GM12878 (cell line): ENCODE measurements at regions not wholly inside any gene's neighbourhood (a gene's known extent, or its start where the extent isn't known, plus 50 kb on each side); places are given as distances from the start of the nearest gene placed in this dataset.

ENCODE experiments used
- ATAC-seq: fragments of 200-7000 bp; cut with Tn5 transposase; 3 replicates; pipeline ENCODE4 v1.9.1; 2020; ENCODE audit warnings: mild to moderate bottlenecking, moderate library complexity
- BruUV-seq: library from RNA; stranded (reverse); fragments of 400-500 nt; replicated peaks from 2 replicates; lab custom pipeline; 2021; lab: Mats Ljungman, UMichigan
- CTCF ChIA-PET: fragments of 300-600 bp; sonication (Branson Sonifier 250); formaldehyde crosslinking; extraction: SDS; loops from one replicate; lab custom pipeline; 2021; ENCODE audit warnings: inconsistent platforms; lab: Yijun Ruan, JAX
- POLR2A ChIA-PET: fragments of 350-600 bp; formaldehyde crosslinking; extraction: SDS; loops from one replicate; lab custom pipeline; 2021; ENCODE audit warnings: inconsistent platforms; lab: Charles Lee
- RAD21 ChIA-PET: fragments of 300-600 bp; sonication (Branson Sonifier 250); formaldehyde crosslinking; loops from one replicate; lab custom pipeline; 2023; ENCODE audit warnings: antibody characterized with exemption; ENCODE audit not compliant: unreplicated experiment; lab: Charles Lee
- SMC1A ChIA-PET: fragments of 300-600 bp; sonication (Branson Sonifier 250); formaldehyde crosslinking; loops from one replicate; lab custom pipeline; 2023; ENCODE audit not compliant: unreplicated experiment, uncharacterized antibody; lab: Charles Lee
- DNase-seq: peaks from one replicate; pipeline ENCODE4 v3.0.0-alpha.2; 2011; ENCODE audit warnings: low read depth, low spot score
- FAIRE-seq: peaks from 3 replicates; lab custom pipeline; 2011; peaks lifted over from hg19 to GRCh38; lab: Jason Lieb, UNC
- H2AFZ ChIP-seq: 2 replicates; pipeline ENCODE4 v1.6.0; 2011; ENCODE audit warnings: low read depth, low read length, control low read depth; ENCODE audit not compliant: control insufficient read depth
- H3K27ac ChIP-seq: 2 replicates; pipeline ENCODE4 v1.5.1; 2011; ENCODE audit warnings: control low read depth; ENCODE audit not compliant: control insufficient read depth, insufficient read depth
- H3K27me3 ChIP-seq, 2 experiments: replicated peaks in 1 of 2; 2 replicates each; pipeline versions ENCODE4 v1.6.0 to v1.6.1; 2011; ENCODE audit warnings: low read length in 1 of 2; ENCODE audit not compliant: control insufficient read depth in 2 of 2, insufficient read depth in 2 of 2
- H3K36me3 ChIP-seq, 2 experiments: 2 replicates each; pipeline ENCODE4 v1.5.1; 2011; ENCODE audit warnings: low read length in 1 of 2; ENCODE audit not compliant: control insufficient read depth in 2 of 2, insufficient read depth in 2 of 2
- H3K4me1 ChIP-seq: 2 replicates; pipeline ENCODE4 v1.6.1; 2011; ENCODE audit warnings: mild to moderate bottlenecking, low read length, moderate library complexity, mixed read lengths; ENCODE audit not compliant: control insufficient read depth, insufficient read depth
- H3K4me2 ChIP-seq: 2 replicates; pipeline ENCODE4 v1.6.0; 2011; ENCODE audit warnings: control low read depth; ENCODE audit not compliant: control insufficient read depth, insufficient read depth
- H3K4me3 ChIP-seq: fragments of 200-600 bp; sonication (generic); 2 replicates; pipeline ENCODE4 v1.5.1; 2016
- H3K79me2 ChIP-seq: 2 replicates; pipeline ENCODE4 v1.6.0; 2011; ENCODE audit warnings: low read length; ENCODE audit not compliant: control insufficient read depth, insufficient read depth
- H3K9ac ChIP-seq: 2 replicates; pipeline ENCODE4 v1.8.0; 2011; ENCODE audit warnings: low read length, control low read depth, mixed read lengths; ENCODE audit not compliant: control insufficient read depth, insufficient read depth
- H3K9me3 ChIP-seq: replicated peaks from 3 replicates; pipeline ENCODE4 v1.5.1; 2011; ENCODE audit warnings: mild to moderate bottlenecking, low read length; ENCODE audit not compliant: control insufficient read depth, insufficient read depth
- H4K20me1 ChIP-seq: 2 replicates; pipeline ENCODE4 v1.6.0; 2011; ENCODE audit not compliant: control insufficient read depth, insufficient read depth
- HDAC2 ChIP-seq: fragments of 200-600 bp; sonication (generic); IDR thresholded peaks from 2 replicates; pipeline ENCODE4 v1.6.1; 2017
- KAT2A ChIP-seq: conservative IDR thresholded peaks from 2 replicates; pipeline ENCODE4 v1.6.1; 2011; ENCODE audit warnings: low read depth, low read length; ENCODE audit not compliant: control insufficient read depth
- NR2F1 ChIP-seq: fragments of 450-650 bp; conservative IDR thresholded peaks from 2 replicates; pipeline ENCODE4 v1.6.1; 2017; ENCODE audit warnings: mild to moderate bottlenecking
- PAX8 ChIP-seq: fragments of 450-650 bp; IDR thresholded peaks from 2 replicates; pipeline ENCODE4 v1.6.1; 2017; ENCODE audit warnings: mild to moderate bottlenecking, moderate library complexity
- PML ChIP-seq: IDR thresholded peaks from 2 replicates; pipeline ENCODE4 v1.6.1; 2012; ENCODE audit warnings: low read length, inconsistent platforms
- RAD21 ChIP-seq: IDR thresholded peaks from 2 replicates; pipeline ENCODE4 v1.6.1; 2011; ENCODE audit warnings: mild to moderate bottlenecking, low read depth, low read length, moderate library complexity; ENCODE audit not compliant: insufficient read depth
- RUNX3 ChIP-seq: IDR thresholded peaks from 2 replicates; pipeline ENCODE4 v1.6.1; 2012; ENCODE audit warnings: low read length, inconsistent platforms
- SREBF2 ChIP-seq: IDR thresholded peaks from 2 replicates; pipeline ENCODE4 v1.6.1; 2012; ENCODE audit warnings: mild to moderate bottlenecking, low read length
- TBL1XR1 ChIP-seq: IDR thresholded peaks from 2 replicates; pipeline ENCODE4 v1.6.1; 2012; ENCODE audit warnings: low read depth, low read length, improper control_type of control experiment
- ZBTB4 ChIP-seq: fragments of 450-650 bp; formaldehyde crosslinking; IDR thresholded peaks from 2 replicates; pipeline ENCODE4 v1.4.0; 2022; ENCODE audit warnings: mild to moderate bottlenecking, moderate library complexity
- whole genome bisulfite sequencing: methylation state at CpG from one replicate; pipeline ENCODE4 v1.1.6; 2016; ENCODE audit warnings: low lambda C conversion rate; ENCODE audit not compliant: insufficient replicate concordance, insufficient coverage; ENCODE audit errors: missing lambda C conversion rate; 5-methylcytosine and 5-hydroxymethylcytosine counted together
- in situ Hi-C: fragments of 300-500 bp; cut with MboI; formaldehyde crosslinking; loops from 9 replicates; pipeline ENCODE4 v1.14.3; 2018; ENCODE audit warnings: mixed read lengths
- intact Hi-C: fragments of 100-400 bp; cut with micrococcal nuclease; formaldehyde crosslinking; loops from one replicate; pipeline ENCODE4 v1.14.2; 2022; ENCODE audit not compliant: unreplicated experiment
- TF ChIP-seq, protein P1 (sequence below), 3 experiments: IDR thresholded peaks in 2 of 3; conservative IDR thresholded peaks in 1 of 3; 2 replicates each; pipeline ENCODE4 v1.5.1; 2011; ENCODE audit warnings: low read depth in 3 of 3, low read length in 3 of 3, mild to moderate bottlenecking in 3 of 3, control low read depth in 2 of 3, moderate library complexity in 2 of 3, inconsistent platforms in 1 of 3, mixed read lengths in 1 of 3; ENCODE audit not compliant: control insufficient read depth in 2 of 3, insufficient read depth in 1 of 3; ENCODE audit errors: extremely low read depth in 1 of 3

DNA sequence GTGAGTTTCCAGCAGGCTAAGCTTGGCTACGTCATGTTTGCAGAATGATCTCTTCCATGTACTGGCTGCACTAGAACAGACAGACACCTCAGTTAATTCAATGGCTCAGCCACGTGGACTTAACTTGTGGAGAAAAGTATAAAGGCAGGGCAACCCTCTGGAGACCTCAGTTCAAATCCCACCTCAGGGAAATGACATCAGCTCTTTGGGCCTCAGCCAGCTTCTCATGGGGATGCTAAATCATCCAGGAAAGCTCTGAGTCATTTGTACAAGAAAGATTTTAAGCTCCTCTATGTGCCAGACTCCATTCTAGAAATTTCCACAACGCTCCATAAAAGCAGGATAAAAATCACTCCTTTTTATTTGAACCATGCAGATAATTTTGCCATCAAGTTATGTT lies 128.5 kb upstream of the SALL4 start:
- no peak for DNase-seq
- H4K20me1 ChIP-seq = no peaks in the 10 kb centered on the region
- FAIRE-seq = no peak
- WGBS = 13% methylated on average over 3 of the region's 3 CpGs
- no peak overlapping the region for H3K9ac ChIP-seq
- in situ Hi-C loops = no loop called here
- no peaks in the 10 kb centered on the region for H3K27me3 ChIP-seq
- no peak for ATAC-seq
- no peaks in the 10 kb centered on the region for H3K9me3 ChIP-seq
- intact Hi-C loops = no loop called here
- no peaks in the 10 kb centered on the region for H3K79me2 ChIP-seq
- ChIA-PET POLR2A (no interaction called here), SMC1A (no interaction called here), CTCF (no interaction called here), RAD21 (no interaction called here)
- H3K27ac ChIP-seq = no peak overlapping the region
- no peaks in the 10 kb centered on the region for H3K36me3 ChIP-seq
- H3K4me2 ChIP-seq = no peak overlapping the region
- H3K4me3 ChIP-seq = no peak overlapping the region
- BruUV-seq = no TSS peak
- no peak overlapping the region for H2AFZ ChIP-seq
- no peaks in the 10 kb centered on the region for H3K4me1 ChIP-seq
- TF ChIP-seq, protein P1, sequence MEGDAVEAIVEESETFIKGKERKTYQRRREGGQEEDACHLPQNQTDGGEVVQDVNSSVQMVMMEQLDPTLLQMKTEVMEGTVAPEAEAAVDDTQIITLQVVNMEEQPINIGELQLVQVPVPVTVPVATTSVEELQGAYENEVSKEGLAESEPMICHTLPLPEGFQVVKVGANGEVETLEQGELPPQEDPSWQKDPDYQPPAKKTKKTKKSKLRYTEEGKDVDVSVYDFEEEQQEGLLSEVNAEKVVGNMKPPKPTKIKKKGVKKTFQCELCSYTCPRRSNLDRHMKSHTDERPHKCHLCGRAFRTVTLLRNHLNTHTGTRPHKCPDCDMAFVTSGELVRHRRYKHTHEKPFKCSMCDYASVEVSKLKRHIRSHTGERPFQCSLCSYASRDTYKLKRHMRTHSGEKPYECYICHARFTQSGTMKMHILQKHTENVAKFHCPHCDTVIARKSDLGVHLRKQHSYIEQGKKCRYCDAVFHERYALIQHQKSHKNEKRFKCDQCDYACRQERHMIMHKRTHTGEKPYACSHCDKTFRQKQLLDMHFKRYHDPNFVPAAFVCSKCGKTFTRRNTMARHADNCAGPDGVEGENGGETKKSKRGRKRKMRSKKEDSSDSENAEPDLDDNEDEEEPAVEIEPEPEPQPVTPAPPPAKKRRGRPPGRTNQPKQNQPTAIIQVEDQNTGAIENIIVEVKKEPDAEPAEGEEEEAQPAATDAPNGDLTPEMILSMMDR (IDR thresholded peaks at IDR 0.05 in 2 of 3, conservative IDR thresholded peaks at IDR 0.05 in 1 of 3; ENCODE audit: control insufficient read depth in 2 of 3, extremely low read depth in 1 of 3, insufficient read depth in 1 of 3, low read depth in 3 of 3, low read length in 3 of 3) = no peak
- no peak for TF ChIP-seq SREBF2
- TF ChIP-seq ZBTB4 (CRISPR knock-in tag) = no peak
- TF ChIP-seq RUNX3 = no peak
- no peak for TF ChIP-seq TBL1XR1
- no peak for TF ChIP-seq RAD21
- TF ChIP-seq PAX8 = no peak
- no peak for TF ChIP-seq NR2F1
- no peak for TF ChIP-seq PML
- TF ChIP-seq HDAC2 = no peak
- TF ChIP-seq KAT2A = no peak
